ENCODE measurements at regions not wholly inside any gene's neighbourhood (a gene's known extent, or its start where the extent isn't known, plus 50 kb on each side); places are given as distances from the start of the nearest gene placed in this dataset.

- DNase-seq (ENCODE audit: low read depth), result no peak
- H3K4me3 ChIP-seq (ENCODE audit: control insufficient read depth, low read depth, low read length), result no peak overlapping the region
- TF ChIP-seq, protein P1, sequence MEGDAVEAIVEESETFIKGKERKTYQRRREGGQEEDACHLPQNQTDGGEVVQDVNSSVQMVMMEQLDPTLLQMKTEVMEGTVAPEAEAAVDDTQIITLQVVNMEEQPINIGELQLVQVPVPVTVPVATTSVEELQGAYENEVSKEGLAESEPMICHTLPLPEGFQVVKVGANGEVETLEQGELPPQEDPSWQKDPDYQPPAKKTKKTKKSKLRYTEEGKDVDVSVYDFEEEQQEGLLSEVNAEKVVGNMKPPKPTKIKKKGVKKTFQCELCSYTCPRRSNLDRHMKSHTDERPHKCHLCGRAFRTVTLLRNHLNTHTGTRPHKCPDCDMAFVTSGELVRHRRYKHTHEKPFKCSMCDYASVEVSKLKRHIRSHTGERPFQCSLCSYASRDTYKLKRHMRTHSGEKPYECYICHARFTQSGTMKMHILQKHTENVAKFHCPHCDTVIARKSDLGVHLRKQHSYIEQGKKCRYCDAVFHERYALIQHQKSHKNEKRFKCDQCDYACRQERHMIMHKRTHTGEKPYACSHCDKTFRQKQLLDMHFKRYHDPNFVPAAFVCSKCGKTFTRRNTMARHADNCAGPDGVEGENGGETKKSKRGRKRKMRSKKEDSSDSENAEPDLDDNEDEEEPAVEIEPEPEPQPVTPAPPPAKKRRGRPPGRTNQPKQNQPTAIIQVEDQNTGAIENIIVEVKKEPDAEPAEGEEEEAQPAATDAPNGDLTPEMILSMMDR (conservative IDR thresholded peaks at IDR 0.05; ENCODE audit: control insufficient read depth, insufficient read depth, low read depth, low read length), result no peak
Measured at GRCh38 chr4:156336511-156336910, 382.8 kb upstream of the CTSO start.

- DNase-seq (ENCODE audit: low read depth), result no peak
- TF ChIP-seq, protein P1 (conservative IDR thresholded peaks at IDR 0.05; ENCODE audit: control insufficient read depth, insufficient read depth, low read depth, low read length), result no peak
- H3K4me3 ChIP-seq (ENCODE audit: control insufficient read depth, low read depth, low read length), result no peak overlapping the region
Measured at GRCh38 chr4:156335721-156336120, 382.1 kb upstream of the CTSO start.

DNA sequence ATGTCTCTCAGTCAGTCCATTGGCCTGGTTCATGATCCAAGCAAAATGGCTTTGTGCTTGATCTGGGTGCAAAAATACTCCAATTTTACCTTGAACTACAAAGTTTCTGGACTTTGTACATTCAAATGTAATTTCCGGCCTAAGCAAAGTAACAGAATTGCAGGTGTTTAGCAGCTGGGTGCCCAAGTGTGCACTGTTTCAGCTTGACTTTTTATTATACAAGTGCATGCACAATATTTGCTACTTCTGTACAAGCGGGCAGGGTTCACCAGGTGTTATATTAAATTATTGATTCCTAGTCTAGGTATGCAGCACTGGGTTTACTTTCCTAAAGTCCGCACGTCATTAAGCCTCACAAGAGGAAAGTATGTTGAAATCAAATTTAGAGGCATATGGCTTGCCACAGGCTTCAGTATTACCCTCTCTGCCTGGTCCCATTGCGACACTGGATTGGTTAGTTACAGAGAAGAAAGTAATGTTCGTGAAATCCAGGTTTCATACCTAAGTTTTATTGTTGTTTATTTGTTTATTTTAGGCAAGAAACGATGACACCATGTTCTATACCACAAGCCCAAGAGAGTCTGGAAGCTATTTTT lies 376.9 kb upstream of the CTSO start:
- TF ChIP-seq, protein P1 (conservative IDR thresholded peaks at IDR 0.05; ENCODE audit: control insufficient read depth, insufficient read depth, low read depth, low read length), result no peak
- DNase-seq (ENCODE audit: low read depth), result no peak
- no peak overlapping the region for H3K4me3 ChIP-seq (ENCODE audit: control insufficient read depth, low read depth, low read length)

DNA sequence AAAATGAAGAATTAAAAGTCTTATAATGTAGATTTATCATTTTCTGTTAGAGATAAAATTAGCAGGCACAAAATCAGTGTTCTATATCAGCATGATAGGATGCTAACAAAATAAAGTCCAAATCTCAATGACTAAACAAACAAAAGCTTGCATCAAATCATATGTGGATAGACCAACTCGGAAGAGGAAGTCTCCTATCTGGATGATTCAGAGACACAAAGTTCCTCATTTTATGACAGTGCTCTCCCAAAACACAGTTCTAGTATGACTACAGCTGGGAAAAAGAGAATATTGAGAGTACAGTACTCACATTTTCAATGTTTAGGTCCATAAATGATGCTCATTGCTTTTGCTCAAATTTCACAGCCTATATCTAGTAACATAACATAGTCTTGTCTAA lies 376.1 kb upstream of the CTSO start:
- peak; percentile 34 for DNase-seq (ENCODE audit: low read depth)
- TF ChIP-seq, protein P1 (conservative IDR thresholded peaks at IDR 0.05; ENCODE audit: control insufficient read depth, insufficient read depth, low read depth, low read length), result no peak
- H3K4me3 ChIP-seq (ENCODE audit: control insufficient read depth, low read depth, low read length), result no peak overlapping the region

DNA sequence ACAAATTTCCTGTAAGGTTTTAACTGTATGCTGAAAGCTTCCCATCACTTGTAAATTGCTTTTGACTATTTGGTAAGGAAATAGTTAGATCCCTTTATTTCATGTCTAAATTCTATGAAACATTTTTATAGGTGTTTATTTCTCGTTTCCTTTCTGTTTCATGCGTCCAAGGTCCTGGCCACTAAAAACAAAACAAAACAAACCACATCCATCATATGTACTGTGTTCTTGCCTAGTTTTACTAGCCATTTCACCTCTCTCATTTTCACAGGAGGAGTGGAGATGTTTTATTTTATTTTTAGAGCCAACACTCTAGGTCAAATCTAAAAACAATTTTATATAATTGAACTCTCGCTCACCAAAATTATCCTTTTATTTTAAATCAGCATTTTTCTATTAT lies 375.2 kb upstream of the CTSO start:
- no peak for DNase-seq (ENCODE audit: low read depth)
- no peak overlapping the region for H3K4me3 ChIP-seq (ENCODE audit: control insufficient read depth, low read depth, low read length)
- TF ChIP-seq, protein P1 (conservative IDR thresholded peaks at IDR 0.05; ENCODE audit: control insufficient read depth, insufficient read depth, low read depth, low read length), result no peak

DNA sequence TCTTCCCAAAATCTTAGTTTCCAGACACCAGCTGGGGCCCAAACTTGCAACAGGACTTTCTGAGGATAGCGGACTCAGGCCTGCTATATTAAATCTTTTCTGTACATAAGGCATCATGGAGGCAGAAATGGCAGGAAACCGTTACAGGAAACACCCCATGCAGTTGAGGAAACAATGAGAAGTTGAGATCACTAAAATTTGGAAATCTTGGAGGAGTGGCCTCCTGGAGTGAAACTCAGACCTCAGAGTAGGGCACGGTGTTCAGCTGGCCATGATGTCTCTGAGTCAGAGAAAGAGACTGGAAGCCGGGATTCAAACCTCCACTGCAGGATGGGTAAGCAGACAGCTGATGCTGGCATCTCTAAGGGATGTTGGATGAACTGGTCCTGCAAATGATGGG lies 372.6 kb upstream of the CTSO start:
- TF ChIP-seq, protein P1 (conservative IDR thresholded peaks at IDR 0.05; ENCODE audit: control insufficient read depth, insufficient read depth, low read depth, low read length), result no peak
- H3K4me3 ChIP-seq (ENCODE audit: control insufficient read depth, low read depth, low read length), result no peak overlapping the region
- DNase-seq (ENCODE audit: low read depth), result no peak

DNA sequence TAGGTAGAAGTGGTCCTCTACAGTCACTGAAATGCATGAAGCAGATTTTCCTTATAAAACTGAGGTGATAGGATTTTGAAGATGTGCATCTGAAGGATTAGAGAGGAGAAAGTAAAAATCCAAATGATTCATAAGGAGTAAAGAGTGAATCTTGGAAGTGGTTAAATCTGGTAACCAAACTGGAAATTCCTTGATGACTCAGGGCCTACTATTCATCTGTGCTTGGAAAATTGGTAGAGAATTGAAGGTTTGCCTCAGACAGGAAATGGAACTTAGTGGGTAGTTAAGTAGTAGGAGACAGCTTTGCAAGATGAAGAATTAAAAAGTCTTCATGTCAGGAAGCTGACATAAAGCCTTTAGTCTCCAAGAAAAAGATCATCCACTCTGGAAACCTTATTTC lies 368.9 kb upstream of the CTSO start:
- peak; percentile 91 for DNase-seq (ENCODE audit: low read depth)
- H3K4me3 ChIP-seq (ENCODE audit: control insufficient read depth, low read depth, low read length), result no peak overlapping the region
- TF ChIP-seq, protein P1 (conservative IDR thresholded peaks at IDR 0.05; ENCODE audit: control insufficient read depth, insufficient read depth, low read depth, low read length), result no peak

All from fibroblast of mammary gland (primary cell).